Glutamatergic neuron (in vitro differentiated cells): ENCODE measurements at regions not wholly inside any gene's neighbourhood (a gene's known extent, or its start where the extent isn't known, plus 50 kb on each side); places are given as distances from the start of the nearest gene placed in this dataset.

Experiments used
- DNase-seq: peaks from one replicate; pipeline ENCODE4 v3.0.0; 2022
- H3K27ac Mint-ChIP-seq: one replicate; pipeline ENCODE4 v1.8.0; 2020; ENCODE audit warnings: mild to moderate bottlenecking, mixed read lengths, inconsistent platforms; ENCODE audit not compliant: unreplicated experiment
- H3K27me3 Mint-ChIP-seq: one replicate; pipeline ENCODE4 v1.8.0; 2020; ENCODE audit warnings: mild to moderate bottlenecking, moderate library complexity, mixed read lengths, inconsistent platforms; ENCODE audit not compliant: unreplicated experiment
- H3K36me3 Mint-ChIP-seq: one replicate; pipeline ENCODE4 v1.8.0; 2020; ENCODE audit warnings: mild to moderate bottlenecking, mixed read lengths, inconsistent platforms; ENCODE audit not compliant: unreplicated experiment
- H3K4me1 Mint-ChIP-seq: one replicate; pipeline ENCODE4 v1.8.0; 2020; ENCODE audit warnings: mild to moderate bottlenecking, low read depth, mixed read lengths, inconsistent platforms; ENCODE audit not compliant: unreplicated experiment
- H3K4me3 Mint-ChIP-seq: one replicate; pipeline ENCODE4 v1.8.0; 2020; ENCODE audit warnings: mild to moderate bottlenecking, mixed read lengths, inconsistent platforms; ENCODE audit not compliant: unreplicated experiment
- H3K9me3 Mint-ChIP-seq: one replicate; pipeline ENCODE4 v1.8.0; 2020; ENCODE audit warnings: mild to moderate bottlenecking, moderate library complexity, mixed read lengths, inconsistent platforms; ENCODE audit not compliant: unreplicated experiment
- CTCF ChIP-seq: fragments of 200-600 bp; sonication (generic); IDR thresholded peaks from one replicate; pipeline ENCODE4 v1.5.0; 2021; ENCODE audit not compliant: partially characterized antibody, unreplicated experiment

- no peak for DNase-seq
- Mint-ChIP-seq H3K27ac (no peak overlapping the region), H3K27me3 (no peaks in the 10 kb centered on the region), H3K9me3 (no peaks in the 10 kb centered on the region), H3K4me1 (no peaks in the 10 kb centered on the region), H3K36me3 (no peaks in the 10 kb centered on the region), H3K4me3 (no peak overlapping the region)
- TF ChIP-seq CTCF: no peak
Observed at GRCh38 chr3:166560253-166560652, 723.0 kb upstream of the BCHE start.

- Mint-ChIP-seq H3K4me1 (no peaks in the 10 kb centered on the region), H3K27me3 (no peaks in the 10 kb centered on the region), H3K9me3 (no peaks in the 10 kb centered on the region), H3K4me3 (no peak overlapping the region), H3K36me3 (no peaks in the 10 kb centered on the region), H3K27ac (no peak overlapping the region)
- no peak for TF ChIP-seq CTCF
- DNase-seq: no peak
Observed at GRCh38 chr3:166556955-166557354, 719.7 kb upstream of the BCHE start.

- H3K27me3 Mint-ChIP-seq: no peaks in the 10 kb centered on the region
- H3K9me3 Mint-ChIP-seq: no peaks in the 10 kb centered on the region
- H3K4me3 Mint-ChIP-seq: no peak overlapping the region
- H3K4me1 Mint-ChIP-seq: no peaks in the 10 kb centered on the region
- no peak for TF ChIP-seq CTCF
- DNase-seq: no peak
- no peaks in the 10 kb centered on the region for H3K36me3 Mint-ChIP-seq
- no peak overlapping the region for H3K27ac Mint-ChIP-seq
Observed at GRCh38 chr3:166554023-166554422, 716.8 kb upstream of the BCHE start.

GRCh38 chr3:166533740-166534139, 696.5 kb upstream of the BCHE start:
- peaks cover 12% of the 10 kb centered on the region for H3K9me3 Mint-ChIP-seq
- no peak for TF ChIP-seq CTCF
- no peak overlapping the region for H3K4me3 Mint-ChIP-seq
- H3K36me3 Mint-ChIP-seq: peaks cover 16% of the 10 kb centered on the region
- H3K4me1 Mint-ChIP-seq: no peaks in the 10 kb centered on the region
- no peak overlapping the region for H3K27ac Mint-ChIP-seq
- H3K27me3 Mint-ChIP-seq: no peaks in the 10 kb centered on the region
- DNase-seq: no peak

GRCh38 chr3:166531730-166532129, 694.5 kb upstream of the BCHE start:
- Mint-ChIP-seq H3K9me3 (peaks cover 12% of the 10 kb centered on the region), H3K4me3 (no peak overlapping the region), H3K27ac (no peak overlapping the region), H3K27me3 (no peaks in the 10 kb centered on the region), H3K4me1 (peaks cover 5% of the 10 kb centered on the region), H3K36me3 (peaks cover 16% of the 10 kb centered on the region)
- no peak for DNase-seq
- TF ChIP-seq CTCF: no peak
